Astrocyte (in vitro differentiated cells and primary cell): ENCODE measurements at regions not wholly inside any gene's neighbourhood (a gene's known extent, or its start where the extent isn't known, plus 50 kb on each side); places are given as distances from the start of the nearest gene placed in this dataset.

ENCODE experiments used
- DNase-seq: peaks from one replicate; pipeline ENCODE4 v3.0.0-alpha.2; 2010; ENCODE audit warnings: low read depth
- FAIRE-seq: peaks from 2 replicates; lab custom pipeline; 2011; peaks lifted over from hg19 to GRCh38; lab: Jason Lieb, UNC
- H2AFZ ChIP-seq: 2 replicates; pipeline ENCODE4 v1.6.0; 2012; ENCODE audit warnings: low read depth, low read length, inconsistent platforms
- H3K27ac ChIP-seq: 2 replicates; pipeline ENCODE4 v1.5.1; 2011; ENCODE audit warnings: low read depth, low read length, inconsistent platforms
- H3K27me3 ChIP-seq: 2 replicates; pipeline ENCODE4 v1.6.0; 2011; ENCODE audit warnings: low read length, inconsistent platforms; ENCODE audit not compliant: insufficient read depth
- H3K36me3 ChIP-seq: 2 replicates; pipeline ENCODE4 v1.5.1; 2011; ENCODE audit warnings: low read length, inconsistent platforms; ENCODE audit not compliant: insufficient read depth
- H3K4me1 ChIP-seq: 2 replicates; pipeline ENCODE4 v1.5.1; 2011; ENCODE audit warnings: low read length, inconsistent platforms; ENCODE audit not compliant: insufficient read depth
- H3K4me2 ChIP-seq: 2 replicates; pipeline ENCODE4 v1.6.0; 2012; ENCODE audit warnings: low read length, inconsistent platforms
- H3K4me3 ChIP-seq: 2 replicates; pipeline ENCODE4 v1.5.1; 2011; ENCODE audit warnings: low read depth, mild to moderate bottlenecking, low read length, inconsistent platforms; ENCODE audit not compliant: insufficient read depth
- H3K79me2 ChIP-seq: 2 replicates; pipeline ENCODE4 v1.6.0; 2012; ENCODE audit warnings: mild to moderate bottlenecking, low read length, inconsistent platforms; ENCODE audit not compliant: insufficient read depth
- H3K9ac ChIP-seq: 2 replicates; pipeline ENCODE4 v1.6.0; 2012; ENCODE audit warnings: mild to moderate bottlenecking, low read length, inconsistent platforms
- H3K9me3 ChIP-seq: 2 replicates; pipeline ENCODE4 v1.5.1; 2012; ENCODE audit warnings: low read depth, mild to moderate bottlenecking, low read length, inconsistent platforms; ENCODE audit not compliant: insufficient read depth
- H4K20me1 ChIP-seq: 2 replicates; pipeline ENCODE4 v1.6.0; 2012; ENCODE audit warnings: low read length, inconsistent platforms; ENCODE audit not compliant: insufficient read depth
- H3K27ac Mint-ChIP-seq: one replicate; pipeline ENCODE4 v1.8.0; 2021; ENCODE audit warnings: mild to moderate bottlenecking, mixed read lengths; ENCODE audit not compliant: unreplicated experiment
- H3K27me3 Mint-ChIP-seq: one replicate; pipeline ENCODE4 v1.8.0; 2021; ENCODE audit warnings: low read depth, mixed read lengths; ENCODE audit not compliant: unreplicated experiment
- H3K36me3 Mint-ChIP-seq: one replicate; pipeline ENCODE4 v1.8.0; 2021; ENCODE audit warnings: low read depth, mixed read lengths; ENCODE audit not compliant: unreplicated experiment
- H3K4me1 Mint-ChIP-seq: one replicate; pipeline ENCODE4 v1.8.0; 2021; ENCODE audit warnings: low read depth, mixed read lengths; ENCODE audit not compliant: unreplicated experiment
- H3K4me3 Mint-ChIP-seq: one replicate; pipeline ENCODE4 v1.8.0; 2021; ENCODE audit warnings: mild to moderate bottlenecking, moderate library complexity, mixed read lengths; ENCODE audit not compliant: unreplicated experiment
- H3K9me3 Mint-ChIP-seq: one replicate; pipeline ENCODE4 v1.8.0; 2021; ENCODE audit warnings: mild to moderate bottlenecking, mixed read lengths; ENCODE audit not compliant: unreplicated experiment
- CTCF ChIP-seq: IDR thresholded peaks from 2 replicates; pipeline ENCODE4 v1.5.1; 2011; ENCODE audit warnings: low read depth, mild to moderate bottlenecking, inconsistent platforms, low read length, moderate library complexity; ENCODE audit not compliant: insufficient read depth
- EZH2 ChIP-seq: IDR thresholded peaks from 2 replicates; pipeline ENCODE4 v1.6.1; 2012; ENCODE audit warnings: mild to moderate bottlenecking, low read length, inconsistent platforms; ENCODE audit not compliant: insufficient read depth

GRCh38 chr5:143606043-143606752 is 202.7 kb upstream of the NR3C1 start:
- DNase-seq (peak; percentile 6), FAIRE-seq (no peak)
- Histone ChIP-seq H3K4me2 (no peak overlapping the region), H3K27me3 (no peaks in the 10 kb centered on the region), H3K27ac (no peak overlapping the region), H4K20me1 (no peaks in the 10 kb centered on the region), H2AFZ (no peak overlapping the region), H3K79me2 (no peaks in the 10 kb centered on the region), H3K4me1 (no peaks in the 10 kb centered on the region), H3K36me3 (no peaks in the 10 kb centered on the region), H3K4me3 (no peak overlapping the region), H3K9me3 (no peaks in the 10 kb centered on the region), H3K9ac (no peak overlapping the region)
- Mint-ChIP-seq H3K4me1 (peaks cover 3% of the 10 kb centered on the region), H3K27ac (no peak overlapping the region), H3K9me3 (peaks cover 5% of the 10 kb centered on the region), H3K4me3 (no peak overlapping the region), H3K36me3 (no peaks in the 10 kb centered on the region), H3K27me3 (no peaks in the 10 kb centered on the region)
- TF ChIP-seq CTCF (no peak), EZH2 (no peak)

GRCh38 chr5:143605403-143606005 is 202.0 kb upstream of the NR3C1 start:
- no peaks in the 10 kb centered on the region for H3K79me2 ChIP-seq
- H3K4me1 ChIP-seq = no peaks in the 10 kb centered on the region
- FAIRE-seq = no peak
- H3K4me3 ChIP-seq = no peak overlapping the region
- TF ChIP-seq CTCF (no peak), EZH2 (no peak)
- no peak overlapping the region for H3K4me2 ChIP-seq
- H3K9me3 ChIP-seq = no peaks in the 10 kb centered on the region
- Mint-ChIP-seq H3K27me3 (no peaks in the 10 kb centered on the region), H3K36me3 (no peaks in the 10 kb centered on the region), H3K4me1 (peaks cover 3% of the 10 kb centered on the region), H3K4me3 (no peak overlapping the region), H3K27ac (no peak overlapping the region), H3K9me3 (peaks cover 5% of the 10 kb centered on the region)
- no peak overlapping the region for H2AFZ ChIP-seq
- DNase-seq = peak; percentile 27
- no peaks in the 10 kb centered on the region for H3K27me3 ChIP-seq
- H4K20me1 ChIP-seq = no peaks in the 10 kb centered on the region
- H3K36me3 ChIP-seq = no peaks in the 10 kb centered on the region
- no peak overlapping the region for H3K27ac ChIP-seq
- no peak overlapping the region for H3K9ac ChIP-seq

- H2AFZ ChIP-seq = no peak overlapping the region
- H3K27me3 ChIP-seq = no peaks in the 10 kb centered on the region
- Mint-ChIP-seq H3K4me1 (peaks cover 3% of the 10 kb centered on the region), H3K4me3 (no peak overlapping the region), H3K36me3 (no peaks in the 10 kb centered on the region), H3K9me3 (no peaks in the 10 kb centered on the region), H3K27me3 (no peaks in the 10 kb centered on the region), H3K27ac (no peak overlapping the region)
- H3K9ac ChIP-seq = no peak overlapping the region
- no peaks in the 10 kb centered on the region for H3K36me3 ChIP-seq
- H3K4me1 ChIP-seq = no peaks in the 10 kb centered on the region
- TF ChIP-seq CTCF = no peak
- no peak for TF ChIP-seq EZH2
- H3K4me2 ChIP-seq = no peak overlapping the region
- no peaks in the 10 kb centered on the region for H3K79me2 ChIP-seq
- H3K4me3 ChIP-seq = no peak overlapping the region
- H3K27ac ChIP-seq = no peak overlapping the region
- no peaks in the 10 kb centered on the region for H3K9me3 ChIP-seq
- DNase-seq = no peak
- H4K20me1 ChIP-seq = no peaks in the 10 kb centered on the region
- FAIRE-seq = no peak
These were observed 198.4 kb upstream of the NR3C1 start for GRCh38 chr5:143601917-143602333.
